ENCODE measurements at regions not wholly inside any gene's neighbourhood (a gene's known extent, or its start where the extent isn't known, plus 50 kb on each side); places are given as distances from the start of the nearest gene placed in this dataset.

DNA sequence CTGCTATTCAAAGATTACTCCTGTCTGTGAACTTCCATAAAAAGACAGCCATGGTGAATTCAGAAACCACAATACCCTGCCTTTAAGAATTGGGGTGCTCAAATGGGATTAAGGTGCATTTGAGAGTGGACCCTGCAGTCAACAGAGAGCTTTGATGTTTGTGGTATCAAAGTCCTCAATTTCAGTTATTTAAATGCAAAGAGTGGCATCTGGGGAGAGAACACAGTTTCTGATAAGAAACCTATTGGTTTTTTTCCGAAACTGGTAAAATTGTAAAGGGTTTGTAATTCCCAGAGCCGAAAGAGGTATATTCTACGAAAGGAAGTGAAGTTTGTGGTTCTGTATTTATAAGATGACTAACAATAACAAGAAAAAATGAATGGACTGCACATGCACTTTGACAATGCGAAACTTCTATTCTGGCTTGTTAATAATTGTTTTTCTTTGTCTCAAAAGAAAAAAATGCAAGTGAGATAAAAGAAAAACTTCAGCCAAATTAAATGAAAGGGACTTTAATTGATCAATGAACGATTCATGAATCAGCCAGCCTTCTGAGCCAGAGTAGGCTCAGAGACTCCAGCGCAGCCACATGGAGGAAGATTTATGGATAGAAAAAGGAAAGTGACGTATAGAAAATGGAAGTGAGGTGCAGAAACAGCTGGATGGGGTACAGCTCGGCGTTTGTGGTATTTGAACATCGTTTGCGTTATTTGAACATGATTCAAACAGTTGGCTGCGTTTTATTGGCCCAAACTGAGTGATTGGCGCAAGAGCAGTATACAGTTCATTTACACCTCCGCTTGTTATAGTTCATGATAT lies 70.5 kb upstream of the DUSP22 start:
- TF ChIP-seq, protein P1, sequence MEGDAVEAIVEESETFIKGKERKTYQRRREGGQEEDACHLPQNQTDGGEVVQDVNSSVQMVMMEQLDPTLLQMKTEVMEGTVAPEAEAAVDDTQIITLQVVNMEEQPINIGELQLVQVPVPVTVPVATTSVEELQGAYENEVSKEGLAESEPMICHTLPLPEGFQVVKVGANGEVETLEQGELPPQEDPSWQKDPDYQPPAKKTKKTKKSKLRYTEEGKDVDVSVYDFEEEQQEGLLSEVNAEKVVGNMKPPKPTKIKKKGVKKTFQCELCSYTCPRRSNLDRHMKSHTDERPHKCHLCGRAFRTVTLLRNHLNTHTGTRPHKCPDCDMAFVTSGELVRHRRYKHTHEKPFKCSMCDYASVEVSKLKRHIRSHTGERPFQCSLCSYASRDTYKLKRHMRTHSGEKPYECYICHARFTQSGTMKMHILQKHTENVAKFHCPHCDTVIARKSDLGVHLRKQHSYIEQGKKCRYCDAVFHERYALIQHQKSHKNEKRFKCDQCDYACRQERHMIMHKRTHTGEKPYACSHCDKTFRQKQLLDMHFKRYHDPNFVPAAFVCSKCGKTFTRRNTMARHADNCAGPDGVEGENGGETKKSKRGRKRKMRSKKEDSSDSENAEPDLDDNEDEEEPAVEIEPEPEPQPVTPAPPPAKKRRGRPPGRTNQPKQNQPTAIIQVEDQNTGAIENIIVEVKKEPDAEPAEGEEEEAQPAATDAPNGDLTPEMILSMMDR (IDR thresholded peaks at IDR 0.05; ENCODE audit: extremely low read depth, insufficient read depth, missing control alignments), result no peak
- in situ Hi-C loops (cut with MboI; ENCODE audit: low pct_unique_long_range_greater_than_20kb, low sequenced_read_pairs, unreplicated experiment), result no loop called here
- DNase-seq (ENCODE audit: low spot score), result no peak

GRCh38 chr6:222468-222867 lies 69.8 kb upstream of the DUSP22 start:
- no peak for DNase-seq (ENCODE audit: low spot score)
- in situ Hi-C loops (cut with MboI; ENCODE audit: low pct_unique_long_range_greater_than_20kb, low sequenced_read_pairs, unreplicated experiment), result no loop called here
- TF ChIP-seq, protein P1 (IDR thresholded peaks at IDR 0.05; ENCODE audit: extremely low read depth, insufficient read depth, missing control alignments), result no peak

DNA sequence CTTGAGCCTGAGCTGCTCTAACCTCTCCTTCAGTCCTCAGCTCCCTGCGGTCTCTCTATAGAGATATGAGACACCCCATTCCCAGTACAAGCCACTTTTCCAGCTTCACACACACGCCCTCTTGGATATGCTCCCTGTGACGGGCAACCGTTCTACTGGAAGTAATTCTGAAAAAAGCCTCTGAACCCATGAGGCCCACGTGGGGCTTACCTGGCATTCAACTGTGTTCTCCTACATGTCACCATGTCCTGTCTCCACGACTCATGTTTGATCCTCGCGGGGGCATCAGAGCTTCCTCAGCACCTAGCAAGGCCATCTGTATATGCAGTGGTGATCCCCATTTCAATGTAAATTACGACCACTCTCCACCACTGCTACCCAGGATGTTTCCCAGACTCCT lies 69.2 kb upstream of the DUSP22 start:
- in situ Hi-C loops (cut with MboI; ENCODE audit: low pct_unique_long_range_greater_than_20kb, low sequenced_read_pairs, unreplicated experiment), result no loop called here
- TF ChIP-seq, protein P1 (IDR thresholded peaks at IDR 0.05; ENCODE audit: extremely low read depth, insufficient read depth, missing control alignments), result no peak
- no peak for DNase-seq (ENCODE audit: low spot score)

- TF ChIP-seq, protein P1 (IDR thresholded peaks at IDR 0.05; ENCODE audit: extremely low read depth, insufficient read depth, missing control alignments), result no peak
- in situ Hi-C loops (cut with MboI; ENCODE audit: low pct_unique_long_range_greater_than_20kb, low sequenced_read_pairs, unreplicated experiment), result no loop called here
- no peak for DNase-seq (ENCODE audit: low spot score)
These were observed 68.5 kb upstream of the DUSP22 start for GRCh38 chr6:223763-224162.

- TF ChIP-seq, protein P1 (IDR thresholded peaks at IDR 0.05; ENCODE audit: extremely low read depth, insufficient read depth, missing control alignments), result no peak
- DNase-seq (ENCODE audit: low spot score), result no peak
- in situ Hi-C loops (cut with MboI; ENCODE audit: low pct_unique_long_range_greater_than_20kb, low sequenced_read_pairs, unreplicated experiment), result no loop called here
These were observed 67.9 kb upstream of the DUSP22 start for GRCh38 chr6:224350-224749.

DNA sequence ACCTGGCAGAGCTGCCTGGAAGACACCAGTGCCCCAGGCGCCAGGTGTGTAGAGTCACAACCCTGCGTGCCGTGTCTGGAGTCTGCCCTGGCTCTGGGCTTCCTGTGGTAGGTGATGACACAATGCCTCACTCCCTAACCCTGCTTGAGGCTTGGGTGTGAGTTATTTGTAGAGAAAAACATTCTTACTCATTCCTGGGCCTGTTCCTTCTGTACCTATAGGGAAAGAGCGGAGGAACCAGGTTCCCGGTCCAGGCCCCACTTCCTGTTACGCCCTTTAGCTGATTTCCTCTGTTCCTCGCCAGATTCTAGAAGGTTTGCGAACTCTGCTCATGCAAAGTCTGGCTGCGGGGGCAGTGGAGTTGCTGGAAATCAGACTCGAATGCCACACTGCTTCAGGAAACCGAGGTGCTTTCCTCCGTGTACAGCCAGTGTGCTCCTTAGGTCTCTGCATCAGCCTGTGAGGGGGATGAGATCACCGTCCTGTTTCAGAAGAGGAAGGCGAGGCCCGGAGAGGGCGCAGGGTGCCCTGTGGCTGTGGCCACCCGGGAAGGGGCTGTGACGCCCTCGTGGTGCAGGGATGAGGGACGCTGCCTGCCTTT lies 67.1 kb upstream of the DUSP22 start:
- TF ChIP-seq, protein P1 (IDR thresholded peaks at IDR 0.05; ENCODE audit: extremely low read depth, insufficient read depth, missing control alignments), result no peak
- in situ Hi-C loops (cut with MboI; ENCODE audit: low pct_unique_long_range_greater_than_20kb, low sequenced_read_pairs, unreplicated experiment), result no loop called here
- no peak for DNase-seq (ENCODE audit: low spot score)

All from GM13977 (cell line).